ENCODE measurements at regions not wholly inside any gene's neighbourhood (a gene's known extent, or its start where the extent isn't known, plus 50 kb on each side); places are given as distances from the start of the nearest gene placed in this dataset.

GRCh38 chr5:51471630-51472029 lies 88.4 kb downstream of the ISL1 start:
- Histone ChIP-seq H3K4me3 (ENCODE audit: severe bottlenecking) (no peak overlapping the region), H3K27ac (ENCODE audit: poor library complexity, severe bottlenecking) (peak overlapping the region; percentile 0), H3K36me3 (ENCODE audit: low read depth) (no peaks in the 10 kb centered on the region), H3K9me3 (ENCODE audit: severe bottlenecking) (no peaks in the 10 kb centered on the region), H3K4me1 (ENCODE audit: insufficient read depth, poor library complexity, severe bottlenecking) (peaks cover 8% of the 10 kb centered on the region), H3K27me3 (ENCODE audit: insufficient read depth, poor library complexity, severe bottlenecking) (no peaks in the 10 kb centered on the region)
- TF ChIP-seq, protein P1, sequence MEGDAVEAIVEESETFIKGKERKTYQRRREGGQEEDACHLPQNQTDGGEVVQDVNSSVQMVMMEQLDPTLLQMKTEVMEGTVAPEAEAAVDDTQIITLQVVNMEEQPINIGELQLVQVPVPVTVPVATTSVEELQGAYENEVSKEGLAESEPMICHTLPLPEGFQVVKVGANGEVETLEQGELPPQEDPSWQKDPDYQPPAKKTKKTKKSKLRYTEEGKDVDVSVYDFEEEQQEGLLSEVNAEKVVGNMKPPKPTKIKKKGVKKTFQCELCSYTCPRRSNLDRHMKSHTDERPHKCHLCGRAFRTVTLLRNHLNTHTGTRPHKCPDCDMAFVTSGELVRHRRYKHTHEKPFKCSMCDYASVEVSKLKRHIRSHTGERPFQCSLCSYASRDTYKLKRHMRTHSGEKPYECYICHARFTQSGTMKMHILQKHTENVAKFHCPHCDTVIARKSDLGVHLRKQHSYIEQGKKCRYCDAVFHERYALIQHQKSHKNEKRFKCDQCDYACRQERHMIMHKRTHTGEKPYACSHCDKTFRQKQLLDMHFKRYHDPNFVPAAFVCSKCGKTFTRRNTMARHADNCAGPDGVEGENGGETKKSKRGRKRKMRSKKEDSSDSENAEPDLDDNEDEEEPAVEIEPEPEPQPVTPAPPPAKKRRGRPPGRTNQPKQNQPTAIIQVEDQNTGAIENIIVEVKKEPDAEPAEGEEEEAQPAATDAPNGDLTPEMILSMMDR (IDR thresholded peaks at IDR 0.05; ENCODE audit: poor library complexity, severe bottlenecking): no peak
- ATAC-seq (ENCODE audit: low read depth) (no peak), DNase-seq (ENCODE audit: low spot score) (no peak)

GRCh38 chr5:51472472-51472871 lies 89.2 kb downstream of the ISL1 start:
- TF ChIP-seq, protein P1 (IDR thresholded peaks at IDR 0.05; ENCODE audit: poor library complexity, severe bottlenecking): no peak

GRCh38 chr5:51475628-51476027 lies 92.4 kb downstream of the ISL1 start:
- Histone ChIP-seq H3K27ac (ENCODE audit: poor library complexity, severe bottlenecking) (no peak overlapping the region), H3K36me3 (ENCODE audit: low read depth) (no peaks in the 10 kb centered on the region), H3K9me3 (ENCODE audit: severe bottlenecking) (no peaks in the 10 kb centered on the region), H3K4me3 (ENCODE audit: severe bottlenecking) (no peak overlapping the region), H3K4me1 (ENCODE audit: insufficient read depth, poor library complexity, severe bottlenecking) (peaks cover 8% of the 10 kb centered on the region), H3K27me3 (ENCODE audit: insufficient read depth, poor library complexity, severe bottlenecking) (no peaks in the 10 kb centered on the region)
- TF ChIP-seq, protein P1 (IDR thresholded peaks at IDR 0.05; ENCODE audit: poor library complexity, severe bottlenecking): no peak
- ATAC-seq (ENCODE audit: low read depth): no peak
- no peak for DNase-seq (ENCODE audit: low spot score)

More at GRCh38 chr5:51472472-51472871, 89.2 kb downstream of the ISL1 start:
- no peaks in the 10 kb centered on the region for H3K27me3 ChIP-seq (ENCODE audit: insufficient read depth, poor library complexity, severe bottlenecking)
- ATAC-seq (ENCODE audit: low read depth): no peak
- peaks cover 8% of the 10 kb centered on the region for H3K4me1 ChIP-seq (ENCODE audit: insufficient read depth, poor library complexity, severe bottlenecking)
- no peaks in the 10 kb centered on the region for H3K36me3 ChIP-seq (ENCODE audit: low read depth)
- no peak for DNase-seq (ENCODE audit: low spot score)
- H3K27ac ChIP-seq (ENCODE audit: poor library complexity, severe bottlenecking): no peak overlapping the region
- H3K9me3 ChIP-seq (ENCODE audit: severe bottlenecking): no peaks in the 10 kb centered on the region
- H3K4me3 ChIP-seq (ENCODE audit: severe bottlenecking): no peak overlapping the region

DNA sequence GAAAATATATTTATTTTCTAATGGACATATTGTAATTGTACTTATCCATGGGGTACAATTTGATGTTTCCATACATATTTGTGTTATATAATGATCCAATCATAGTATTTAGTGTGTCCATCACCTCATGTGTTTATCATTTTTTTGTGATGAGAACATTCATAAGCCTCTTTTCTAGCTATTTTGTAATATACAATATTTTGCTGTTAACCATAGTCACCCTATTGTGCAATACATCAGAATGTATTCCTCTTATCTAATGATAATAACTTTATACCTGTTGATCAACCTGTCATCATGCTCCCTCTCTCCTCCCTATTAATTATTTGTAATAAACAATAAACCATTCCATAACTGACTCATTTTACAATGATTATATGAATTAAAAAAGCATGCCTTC lies 93.2 kb downstream of the ISL1 start:
- no peak for DNase-seq (ENCODE audit: low spot score)
- TF ChIP-seq, protein P1 (IDR thresholded peaks at IDR 0.05; ENCODE audit: poor library complexity, severe bottlenecking): no peak
- no peak overlapping the region for H3K4me3 ChIP-seq (ENCODE audit: severe bottlenecking)
- no peaks in the 10 kb centered on the region for H3K36me3 ChIP-seq (ENCODE audit: low read depth)
- H3K4me1 ChIP-seq (ENCODE audit: insufficient read depth, poor library complexity, severe bottlenecking): peaks cover 8% of the 10 kb centered on the region
- H3K27me3 ChIP-seq (ENCODE audit: insufficient read depth, poor library complexity, severe bottlenecking): no peaks in the 10 kb centered on the region
- ATAC-seq (ENCODE audit: low read depth): no peak
- H3K9me3 ChIP-seq (ENCODE audit: severe bottlenecking): no peaks in the 10 kb centered on the region
- H3K27ac ChIP-seq (ENCODE audit: poor library complexity, severe bottlenecking): no peak overlapping the region

DNA sequence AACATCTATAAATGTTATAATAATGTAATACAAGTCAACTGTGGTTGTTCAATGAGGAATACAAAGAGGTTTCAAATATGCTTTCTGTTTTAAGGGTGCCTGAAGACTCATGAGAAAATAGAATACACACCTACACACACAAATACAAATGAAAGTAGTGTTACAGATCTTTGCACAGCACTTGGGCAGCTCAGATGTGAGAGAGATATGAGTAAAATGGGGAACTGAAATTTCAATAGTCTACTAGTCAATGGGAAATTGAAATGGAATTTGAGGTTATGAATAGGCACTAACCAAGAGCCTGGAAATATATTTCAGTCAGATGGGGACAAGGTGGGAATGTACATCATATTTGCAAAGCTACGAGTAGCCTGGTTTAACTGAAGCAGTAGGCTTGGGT lies 96.6 kb downstream of the ISL1 start:
- ATAC-seq (ENCODE audit: low read depth): no peak
- TF ChIP-seq, protein P1 (IDR thresholded peaks at IDR 0.05; ENCODE audit: poor library complexity, severe bottlenecking): no peak
- Histone ChIP-seq H3K36me3 (ENCODE audit: low read depth) (no peaks in the 10 kb centered on the region), H3K27ac (ENCODE audit: poor library complexity, severe bottlenecking) (no peak overlapping the region), H3K4me1 (ENCODE audit: insufficient read depth, poor library complexity, severe bottlenecking) (no peaks in the 10 kb centered on the region), H3K4me3 (ENCODE audit: severe bottlenecking) (no peak overlapping the region), H3K9me3 (ENCODE audit: severe bottlenecking) (no peaks in the 10 kb centered on the region), H3K27me3 (ENCODE audit: insufficient read depth, poor library complexity, severe bottlenecking) (no peaks in the 10 kb centered on the region)
- DNase-seq (ENCODE audit: low spot score): no peak

Measured in RWPE2 (cell line).